ENCODE measurements at regions not wholly inside any gene's neighbourhood (a gene's known extent, or its start where the extent isn't known, plus 50 kb on each side); places are given as distances from the start of the nearest gene placed in this dataset.

DNA sequence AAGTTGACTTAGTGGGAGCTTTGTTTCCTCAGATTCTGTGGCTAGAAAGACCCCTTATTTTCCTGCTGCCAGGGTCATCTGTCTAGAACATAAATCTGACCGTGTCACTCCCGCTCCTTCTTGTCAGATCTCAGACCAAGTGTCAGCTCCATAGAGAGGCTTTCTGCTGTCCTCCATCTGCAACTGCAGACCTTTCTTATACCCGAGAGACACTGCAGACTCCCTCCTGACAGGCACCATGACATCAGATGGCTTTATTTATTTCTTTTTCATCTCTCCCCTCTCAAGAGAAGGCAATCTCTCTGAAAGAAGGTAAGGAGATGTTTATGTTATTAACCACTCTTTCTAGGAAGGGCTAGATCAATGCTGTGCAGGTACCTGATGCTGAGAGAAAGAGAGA is 726.5 kb downstream of the UQCRFS1 start:
- no peak for DNase-seq (ENCODE audit: low read depth in 2 of 2)

DNA sequence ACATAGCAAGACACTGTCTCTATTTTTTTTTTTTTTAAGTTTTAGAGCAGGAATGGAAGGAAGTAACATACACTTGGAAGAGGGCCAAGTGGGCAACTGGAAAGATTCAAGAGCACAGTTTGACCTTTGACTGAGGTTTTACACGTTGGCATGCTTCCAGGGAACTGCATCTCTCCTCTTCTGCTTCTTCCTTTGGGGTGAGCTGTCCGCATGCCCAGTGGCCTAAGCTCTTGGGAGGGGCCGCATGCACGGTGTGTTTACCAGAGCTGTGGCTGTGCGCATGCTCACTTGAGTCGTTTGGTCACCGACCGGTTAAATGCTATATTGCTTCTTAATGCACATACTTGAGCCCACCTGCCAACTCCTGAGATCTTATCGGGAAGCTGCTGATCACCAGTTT is 727.7 kb downstream of the UQCRFS1 start:
- no peak for DNase-seq (ENCODE audit: low read depth in 2 of 2)

DNA sequence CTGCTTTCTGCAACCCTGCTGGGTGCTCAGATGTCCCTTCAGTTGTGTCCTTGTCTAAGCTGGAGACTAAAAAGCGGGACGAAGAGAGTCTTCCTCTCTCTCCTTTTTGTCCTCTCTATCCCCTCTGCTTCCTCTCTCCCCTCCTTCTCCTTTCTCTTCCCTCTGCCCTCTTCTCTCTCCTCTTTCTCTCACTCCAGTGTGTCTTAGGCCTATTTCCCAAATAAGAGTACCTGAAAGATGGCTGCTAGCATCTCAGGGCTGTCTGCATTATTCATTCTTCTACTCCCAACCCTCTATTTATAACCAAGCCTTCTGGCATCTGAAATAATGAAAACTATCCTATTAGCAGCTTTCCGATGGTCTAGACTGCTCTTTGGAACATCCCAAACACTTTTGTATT is 729.8 kb downstream of the UQCRFS1 start:
- no peak for DNase-seq (ENCODE audit: low read depth in 2 of 2)

DNA sequence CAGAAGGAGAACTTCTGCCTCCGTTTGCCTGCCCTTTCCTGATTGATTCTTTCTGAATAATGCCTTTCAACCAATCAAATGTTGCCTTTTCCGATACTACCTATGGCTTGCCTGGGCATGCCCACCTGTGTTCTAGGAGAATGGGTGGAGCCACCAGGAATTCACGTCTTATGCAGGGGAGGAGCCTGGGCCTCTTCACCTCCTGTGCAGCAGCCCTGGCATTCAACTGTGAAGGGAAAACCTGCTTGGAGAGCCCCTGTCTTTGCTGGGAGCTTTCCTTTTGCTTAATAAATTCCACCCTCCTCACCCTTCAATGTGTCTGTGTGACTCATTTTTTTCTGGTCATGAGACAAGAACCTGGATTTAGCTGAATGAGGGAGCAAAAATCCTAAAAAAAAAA is 730.7 kb downstream of the UQCRFS1 start:
- DNase-seq (ENCODE audit: low read depth in 2 of 2), result no peak

DNA sequence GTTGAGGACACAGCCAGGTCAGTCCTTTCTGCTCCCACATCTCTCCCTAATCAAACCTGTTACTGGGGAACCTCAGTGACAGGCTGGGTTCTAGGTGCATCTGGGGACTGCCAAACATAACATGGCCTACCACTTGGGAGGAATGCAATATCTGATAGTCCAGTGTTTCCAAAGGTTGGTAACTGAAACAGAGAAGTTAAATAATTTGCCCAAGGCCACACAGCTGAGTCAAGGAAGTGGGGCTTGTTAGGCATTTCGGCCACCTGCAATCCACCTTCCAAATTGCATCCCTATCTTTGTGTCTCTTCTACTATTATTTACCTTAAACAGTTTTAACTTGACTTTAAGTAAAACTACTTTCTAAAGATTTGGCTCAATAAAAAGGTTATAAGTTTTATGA is 731.3 kb downstream of the UQCRFS1 start:
- no peak for DNase-seq (ENCODE audit: low read depth in 2 of 2)

DNA sequence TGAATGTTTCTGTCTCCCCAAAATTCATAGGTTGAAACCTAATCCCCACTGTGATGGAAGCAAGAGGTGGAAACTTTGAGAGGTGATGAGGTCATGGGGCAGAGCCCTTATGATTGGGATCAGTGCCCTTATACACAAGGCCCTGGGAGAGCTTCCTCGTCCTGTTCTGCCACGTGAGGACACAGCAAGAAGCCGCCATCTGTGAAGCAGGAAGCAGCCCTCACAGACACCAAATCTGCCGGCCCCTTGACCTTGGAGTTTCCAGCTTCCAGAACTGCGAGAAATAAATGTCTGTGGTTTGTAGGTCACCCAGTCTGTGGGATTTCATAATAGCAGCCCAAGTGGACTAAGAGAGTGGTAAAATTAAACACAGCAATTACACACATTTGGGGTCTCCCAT is 737.4 kb downstream of the UQCRFS1 start:
- DNase-seq (ENCODE audit: low read depth in 2 of 2), result no peak

DNA sequence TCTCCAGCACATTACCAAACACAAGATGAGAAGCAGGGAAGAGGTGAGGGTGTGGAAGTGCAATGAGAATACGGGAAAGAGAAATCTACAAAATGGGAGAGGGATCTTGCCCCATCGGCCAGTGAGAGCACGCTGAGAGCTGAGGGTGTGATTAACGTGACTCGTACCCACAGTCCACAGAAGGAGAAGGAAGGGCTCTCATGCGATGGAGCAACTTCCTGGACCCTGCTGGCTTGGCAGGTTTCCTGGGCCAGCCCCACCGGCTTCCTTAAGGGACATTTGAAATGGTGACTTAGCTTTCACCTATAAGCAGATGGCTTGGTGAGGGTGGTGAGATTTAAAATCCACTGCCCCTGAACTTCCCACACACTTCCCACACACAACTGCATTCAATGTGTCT is 740.1 kb downstream of the UQCRFS1 start:
- no peak for DNase-seq (ENCODE audit: low read depth in 2 of 2)

DNA sequence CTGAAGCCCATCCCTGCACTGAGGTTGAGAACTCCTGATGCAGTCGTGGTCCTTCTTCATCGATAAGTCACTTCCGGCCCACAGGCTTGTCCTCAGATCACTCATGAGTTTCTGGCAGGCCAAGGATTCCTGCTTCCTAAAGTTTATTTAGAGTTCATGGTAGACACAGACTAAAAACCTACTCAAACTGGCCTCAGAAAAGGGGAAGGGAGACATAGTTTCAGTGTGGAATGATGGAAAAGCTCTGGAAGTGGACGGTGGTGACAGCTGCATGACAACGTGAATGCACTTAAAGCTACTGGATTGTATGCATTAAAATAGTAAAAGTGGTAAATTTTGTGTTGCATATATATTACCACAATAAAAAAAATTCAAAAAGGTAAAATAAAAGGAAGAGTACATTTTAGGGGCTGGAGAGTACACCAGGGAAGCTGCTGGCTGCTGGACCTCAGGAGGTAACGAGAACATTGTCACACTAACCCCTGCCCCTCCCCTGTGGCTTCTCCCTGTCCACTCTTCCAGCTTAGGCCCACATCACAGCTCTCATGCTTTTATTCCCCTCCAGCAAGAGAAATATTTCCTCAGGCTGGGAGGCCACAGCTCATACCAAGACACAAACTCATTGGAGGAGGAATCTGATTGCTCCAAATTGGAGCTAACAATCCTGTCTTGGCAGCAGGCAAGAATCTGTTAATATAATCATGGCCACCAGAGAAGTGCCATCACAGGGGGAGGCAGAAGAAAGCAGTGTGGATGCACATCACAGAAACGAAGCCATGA is 741.0 kb downstream of the UQCRFS1 start:
- DNase-seq (ENCODE audit: low read depth in 2 of 2), result no peak

DNA sequence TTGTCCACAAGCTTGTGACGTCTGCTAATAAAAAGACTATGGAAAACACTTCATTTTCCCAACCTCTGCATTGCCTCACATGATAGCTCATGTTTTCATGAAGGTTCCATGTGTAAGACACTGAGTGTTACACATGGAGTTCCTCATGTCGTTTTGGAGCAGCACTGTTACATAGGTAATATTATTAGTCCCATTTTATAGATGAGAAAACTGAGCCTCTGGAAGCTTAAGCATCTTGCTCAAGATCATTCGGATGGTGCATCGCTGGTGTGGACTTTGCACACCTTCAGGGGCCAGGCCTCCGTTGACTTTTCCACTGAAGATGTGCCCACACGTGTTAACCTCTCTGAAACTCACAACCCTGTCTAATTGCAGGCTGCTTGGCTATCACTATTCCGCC is 743.4 kb downstream of the UQCRFS1 start:
- no peak for DNase-seq (ENCODE audit: low read depth in 2 of 2)

DNA sequence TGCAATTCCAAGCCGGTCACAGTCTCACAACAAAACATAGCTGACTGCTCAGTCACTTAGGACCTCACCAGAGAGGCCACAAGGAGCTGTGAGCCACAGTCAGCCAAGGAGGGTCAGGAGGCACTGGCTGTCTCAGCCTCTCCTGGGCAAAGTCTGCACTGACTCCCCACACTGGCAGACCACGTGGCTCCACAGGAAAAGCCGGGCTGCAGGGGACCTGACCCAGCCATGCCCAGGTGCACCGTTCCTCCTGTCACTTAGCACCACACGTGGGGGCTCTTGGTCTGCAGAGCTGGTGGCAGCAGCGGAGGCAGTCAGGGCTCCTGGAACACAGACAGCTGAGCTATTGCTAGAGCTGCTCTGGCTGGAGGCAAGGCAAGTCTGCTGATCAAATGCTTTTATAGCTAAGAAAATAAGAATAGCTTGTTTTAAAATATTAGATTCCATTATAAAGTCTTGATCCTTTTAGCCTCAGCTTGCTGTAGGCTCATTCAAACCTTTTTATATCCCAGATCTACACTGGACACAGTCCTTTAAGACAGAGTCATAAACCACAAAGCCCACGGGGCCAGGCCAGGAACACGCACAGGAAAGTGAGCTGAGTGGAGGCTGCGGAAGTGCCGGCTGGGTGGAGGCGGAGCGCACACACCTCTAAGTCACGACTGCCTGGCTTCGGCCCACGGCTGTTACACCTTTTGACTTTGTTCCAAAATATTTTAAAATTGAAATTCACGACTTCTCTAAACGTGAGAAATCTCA is 744.1 kb downstream of the UQCRFS1 start:
- no peak for DNase-seq (ENCODE audit: low read depth in 2 of 2)

DNA sequence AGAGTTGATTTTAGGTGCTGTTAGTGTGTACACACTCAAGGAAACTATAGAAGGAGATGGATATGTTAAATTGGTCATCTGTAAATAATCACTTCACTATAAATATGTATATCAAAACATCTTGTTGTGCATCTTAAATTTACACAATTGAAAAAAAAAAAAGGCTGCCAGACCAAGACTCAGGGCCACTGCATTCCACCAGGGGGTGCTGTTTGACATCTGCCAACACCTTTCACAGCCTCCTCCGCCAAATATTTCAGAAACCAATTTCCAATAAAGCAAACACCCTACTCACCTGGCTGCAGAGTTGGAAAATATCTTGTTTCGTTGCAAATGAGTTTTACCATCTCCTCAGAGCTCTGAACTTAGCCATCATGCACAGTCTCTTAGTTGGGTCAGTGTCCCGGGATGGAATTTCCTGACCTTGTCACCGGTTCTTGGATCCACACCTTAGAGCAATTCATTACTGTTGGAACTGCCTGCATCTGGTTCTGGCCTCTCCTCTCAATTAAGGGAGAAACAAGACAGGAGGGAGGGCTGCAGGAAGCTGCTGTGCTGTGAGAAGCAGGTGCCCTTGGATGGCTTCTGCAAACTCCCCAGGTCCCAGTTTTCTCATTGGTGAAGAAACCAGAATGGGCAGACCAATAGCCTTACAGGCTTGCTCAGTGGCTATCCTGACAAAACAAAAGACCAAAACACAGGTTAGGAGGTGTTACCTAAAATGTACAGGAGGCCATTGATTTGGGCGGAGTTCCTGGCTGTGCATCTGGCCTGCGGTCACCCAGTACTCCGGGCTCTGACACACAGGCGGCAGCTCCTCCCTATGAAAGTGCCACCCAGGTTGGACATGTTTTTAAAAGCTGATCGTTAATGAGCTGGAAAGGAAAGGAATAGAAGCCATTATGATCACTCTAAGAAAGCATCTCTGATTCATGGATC is 746.6 kb downstream of the UQCRFS1 start:
- peak; percentile 37 to 59 for DNase-seq (ENCODE audit: low read depth in 2 of 2)

DNA sequence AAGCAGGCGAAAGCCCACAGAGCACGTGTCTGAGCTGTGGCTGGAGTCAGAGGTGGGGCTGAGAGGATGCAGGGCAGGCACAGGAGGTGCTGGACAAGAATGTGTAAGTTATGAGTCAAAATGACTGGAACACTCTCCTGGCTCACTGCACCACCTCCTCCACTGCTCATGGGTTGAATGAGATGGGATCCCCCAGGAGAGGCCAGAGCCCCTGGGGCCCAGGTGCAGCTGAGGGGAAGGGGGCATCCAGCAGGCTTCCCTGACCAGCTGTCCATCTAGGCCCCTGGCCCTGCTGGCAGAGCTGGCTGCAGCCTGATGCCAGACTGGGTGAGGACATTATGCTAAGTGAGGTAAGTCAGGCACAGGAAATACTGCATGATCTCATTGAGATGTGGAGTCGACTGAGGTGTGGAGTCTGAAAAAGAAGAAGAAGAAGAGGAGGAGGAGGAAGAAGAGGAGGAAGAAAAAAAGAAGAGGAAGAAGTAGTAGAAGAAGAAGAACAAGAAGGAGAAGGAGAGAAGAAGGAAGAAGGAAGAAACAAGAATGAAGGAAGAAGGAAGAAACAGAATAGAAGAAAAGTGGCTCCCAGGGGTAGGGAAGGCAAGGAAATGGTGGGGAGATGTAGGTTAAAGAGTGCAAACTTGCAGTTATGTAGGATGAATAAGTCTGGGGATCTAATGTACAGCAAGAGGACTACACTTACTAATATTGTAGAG is 747.4 kb downstream of the UQCRFS1 start:
- no peak for DNase-seq (ENCODE audit: low read depth in 2 of 2)

DNA sequence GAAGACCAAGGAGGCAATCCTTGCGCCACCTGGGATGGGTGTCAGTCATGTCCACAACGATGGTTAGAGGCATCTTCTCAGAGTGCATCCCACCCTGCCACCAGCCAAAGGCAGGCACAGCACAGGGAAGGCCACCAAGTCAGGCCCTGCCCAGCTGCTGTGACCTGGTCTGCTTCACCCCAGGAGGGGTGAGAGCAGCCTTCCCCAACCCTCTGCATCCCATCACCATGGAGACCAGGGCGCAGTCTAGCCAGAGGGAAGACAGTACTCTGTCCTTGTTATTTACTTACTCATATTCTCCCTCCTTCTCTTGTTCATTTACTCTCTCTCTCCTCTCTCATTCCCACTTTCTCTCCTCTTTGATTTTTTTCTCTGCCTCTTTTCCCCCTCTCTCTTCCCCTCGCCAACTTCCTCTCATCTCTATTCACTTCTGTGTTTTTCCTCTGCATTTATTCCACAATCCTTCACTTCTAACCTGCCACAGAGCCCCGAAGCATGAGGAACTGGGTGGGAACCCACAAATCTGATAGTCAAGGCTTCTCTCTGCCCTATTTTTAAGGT is 749.4 kb downstream of the UQCRFS1 start:
- DNase-seq (ENCODE audit: low read depth in 2 of 2), result no peak

DNA sequence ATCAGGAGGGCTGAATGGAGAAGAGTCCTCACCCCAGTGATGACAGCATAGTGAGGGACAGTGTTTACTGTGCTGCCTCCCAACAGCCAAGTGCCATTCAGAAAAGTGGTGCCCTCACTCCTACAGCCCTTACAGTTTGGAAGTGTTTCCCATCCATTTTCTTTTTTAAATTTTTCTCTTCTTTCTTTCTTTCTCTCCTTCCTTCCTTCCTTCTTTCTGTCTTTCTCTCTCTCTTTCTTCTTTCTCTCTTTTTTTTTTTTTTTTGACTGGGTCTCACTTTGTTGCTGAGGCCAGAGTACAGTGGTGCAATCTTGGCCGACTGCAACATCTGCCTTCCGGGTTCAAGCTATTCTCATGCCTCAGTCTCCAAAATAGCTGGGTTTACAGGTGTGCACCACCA is 755.3 kb downstream of the UQCRFS1 start:
- DNase-seq (ENCODE audit: low read depth in 2 of 2), result no peak

DNA sequence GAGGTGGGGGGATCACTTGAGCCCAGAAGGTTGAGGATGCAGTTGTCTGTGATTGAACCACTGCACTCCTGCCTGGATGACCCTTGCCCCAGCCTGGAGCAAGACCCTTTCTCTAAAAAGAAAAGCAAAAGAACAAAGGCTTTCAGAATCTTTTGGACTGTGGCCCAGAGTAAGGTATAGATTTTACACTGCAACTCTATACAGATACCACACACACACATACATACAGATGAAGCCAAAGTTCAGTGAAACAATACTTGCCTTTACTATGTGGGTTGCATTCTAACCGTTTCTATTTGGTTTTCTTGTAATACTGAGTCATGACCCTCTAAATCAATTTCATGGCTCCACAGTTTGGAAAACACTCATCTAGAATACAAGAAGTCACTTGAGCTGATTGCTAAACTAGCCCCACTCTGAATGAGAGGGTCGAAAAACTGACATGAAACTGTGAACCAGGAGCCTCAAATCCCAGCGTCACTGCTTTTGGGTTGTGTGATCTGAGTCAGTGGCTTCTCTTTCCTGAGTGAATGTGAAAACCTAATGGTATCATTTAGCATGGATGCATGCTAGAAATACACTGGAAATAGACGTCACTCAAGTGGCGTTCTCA is 756.1 kb downstream of the UQCRFS1 start:
- no peak for DNase-seq (ENCODE audit: low read depth in 2 of 2)

DNA sequence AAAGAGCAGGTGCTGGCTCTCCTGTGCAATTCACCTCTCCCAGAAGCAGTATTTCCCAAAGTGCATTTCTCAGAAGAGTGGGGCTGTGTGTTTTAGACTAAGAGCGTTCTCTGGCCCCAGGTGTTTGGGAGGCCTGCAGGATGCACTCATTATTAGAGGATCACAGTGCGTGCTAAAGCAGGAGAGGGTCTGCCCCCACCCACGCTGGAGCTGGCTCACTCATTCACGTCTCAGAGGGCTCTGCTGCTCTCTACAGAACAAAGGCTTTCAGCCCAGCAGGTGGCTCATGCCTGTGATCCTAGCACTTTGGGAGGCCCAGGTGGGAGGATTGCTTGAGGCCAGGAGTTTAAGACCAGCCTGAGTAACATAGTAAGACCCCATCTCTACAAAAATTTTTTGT is 756.7 kb downstream of the UQCRFS1 start:
- no peak for DNase-seq (ENCODE audit: low read depth in 2 of 2)

DNA sequence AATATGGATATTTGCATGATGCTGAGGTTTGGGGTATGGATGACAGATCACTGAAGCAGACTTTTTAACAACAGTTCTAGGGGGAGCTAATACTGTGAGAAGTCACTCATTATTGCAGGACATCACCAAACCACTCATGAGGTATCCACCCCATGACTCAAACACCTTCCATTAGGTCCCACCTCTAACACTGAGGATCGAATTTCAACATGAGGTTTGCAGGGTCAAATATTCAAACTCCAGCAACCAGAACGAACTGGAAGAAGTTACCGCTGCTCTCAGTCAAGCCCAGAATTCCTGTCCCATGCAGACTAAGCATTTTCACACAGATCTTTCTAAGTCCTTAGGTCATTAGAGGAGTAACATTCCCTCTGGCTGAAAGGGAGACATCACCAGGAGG is 758.9 kb downstream of the UQCRFS1 start:
- no peak for DNase-seq (ENCODE audit: low read depth in 2 of 2)

DNA sequence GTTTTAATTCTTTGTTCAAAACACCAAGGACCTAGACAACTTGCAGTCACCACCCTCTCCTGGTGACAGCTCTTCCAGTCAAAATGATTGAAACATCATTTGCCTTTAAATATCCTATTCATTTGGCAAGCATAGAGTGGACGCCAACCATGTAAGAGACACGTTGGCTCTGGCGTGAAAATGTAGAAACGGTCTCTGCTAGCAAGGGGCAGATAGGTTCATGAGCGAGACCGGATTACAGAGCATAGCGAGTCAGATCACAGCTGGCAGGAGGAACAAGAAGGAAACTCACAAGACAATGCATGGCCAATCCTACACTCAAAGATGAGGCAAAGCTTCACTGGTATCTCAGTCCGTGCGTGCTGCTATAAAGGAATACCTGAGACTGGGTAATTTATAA is 759.5 kb downstream of the UQCRFS1 start:
- DNase-seq (ENCODE audit: low read depth in 2 of 2), result no peak

DNA sequence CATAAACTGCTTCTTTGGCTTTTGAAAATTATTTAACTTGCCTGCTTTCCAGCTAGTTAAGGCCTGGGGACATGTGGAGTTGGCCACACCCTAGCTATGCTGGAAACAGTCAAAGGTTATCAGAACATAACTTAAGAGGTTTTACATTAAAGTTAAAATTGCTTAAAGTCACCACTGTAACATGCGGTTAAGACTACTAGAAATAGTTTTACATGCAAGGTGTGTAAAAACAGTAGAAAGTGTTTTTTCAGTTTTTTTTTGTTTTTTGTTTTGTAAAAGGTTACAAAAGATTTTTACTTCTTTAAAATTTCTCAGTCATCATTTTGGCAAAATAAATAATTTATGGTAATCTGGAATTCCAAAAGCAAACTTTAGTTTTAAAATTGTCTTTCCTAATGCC is 763.1 kb downstream of the UQCRFS1 start:
- no peak for DNase-seq (ENCODE audit: low read depth in 2 of 2)

DNA sequence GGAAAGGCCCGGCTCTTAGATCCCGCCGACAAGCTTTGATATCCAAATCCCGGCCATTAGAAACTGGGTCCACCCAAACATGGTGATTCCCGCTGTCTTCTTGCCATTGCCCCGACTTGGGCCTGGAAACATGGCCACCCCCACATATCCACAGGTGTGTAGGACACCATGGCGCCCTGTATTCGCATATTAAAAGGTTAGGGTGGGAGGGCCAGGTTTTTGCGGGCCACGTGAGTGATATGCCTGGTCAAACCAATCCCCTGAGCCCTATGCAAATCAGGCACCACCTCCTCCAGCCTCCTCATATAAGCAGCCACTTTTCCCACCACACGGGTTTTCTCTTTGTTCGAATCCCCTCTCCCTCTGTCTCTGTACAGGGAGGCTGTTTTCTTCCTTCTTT is 766.4 kb downstream of the UQCRFS1 start:
- DNase-seq (ENCODE audit: low read depth in 2 of 2), result no peak

DNA sequence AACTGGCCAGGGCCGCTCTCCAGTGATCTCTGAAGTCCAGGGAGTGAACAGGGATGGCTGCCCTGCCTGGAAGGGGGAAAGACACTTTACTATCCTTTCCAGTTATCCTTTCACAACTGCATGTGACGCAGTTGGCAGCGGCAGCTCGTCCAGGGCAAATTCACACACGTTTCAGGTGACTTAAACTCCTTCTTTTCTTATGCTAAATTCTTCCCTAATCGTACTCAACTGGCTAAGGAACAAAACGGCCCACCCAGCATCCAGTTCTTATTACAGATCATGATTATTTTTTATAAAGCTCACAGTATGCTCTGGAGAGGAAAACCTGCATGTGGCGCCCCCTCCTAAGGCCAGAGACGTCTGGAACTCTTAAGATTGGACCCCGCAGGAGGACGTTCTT is 767.1 kb downstream of the UQCRFS1 start:
- DNase-seq (ENCODE audit: low read depth in 2 of 2), result no peak

Data from activated CD4-positive, alpha-beta T cell treated with anti-CD3 and anti-CD28 coated beads for 24 hours (primary cell).